SU-DHL-6 (cell line): ENCODE measurements at regions not wholly inside any gene's neighbourhood (a gene's known extent, or its start where the extent isn't known, plus 50 kb on each side); places are given as distances from the start of the nearest gene placed in this dataset.

Experiments used
- CTCF ChIP-seq: fragments of 200-600 bp; sonication (generic); IDR thresholded peaks from one replicate; pipeline ENCODE4 v1.5.1; 2017; ENCODE audit warnings: antibody characterized with exemption, mild to moderate bottlenecking, low read length, moderate library complexity; ENCODE audit not compliant: insufficient read depth, poor library complexity, severe bottlenecking
- EZH2phosphoT487 ChIP-seq: fragments of 200-600 bp; sonication (generic), shearing (Covaris generic); conservative IDR thresholded peaks from 2 replicates; pipeline ENCODE4 v1.6.1; 2018; ENCODE audit warnings: mild to moderate bottlenecking, antibody characterized with exemption, low read length, moderate library complexity, mixed read lengths

- TF ChIP-seq CTCF (no peak), EZH2phosphoT487 (no peak)
These were observed 274.4 kb downstream of the MAN2A1 start for GRCh38 chr5:109964136-109964535.
